ENCODE measurements at regions not wholly inside any gene's neighbourhood (a gene's known extent, or its start where the extent isn't known, plus 50 kb on each side); places are given as distances from the start of the nearest gene placed in this dataset.

DNA sequence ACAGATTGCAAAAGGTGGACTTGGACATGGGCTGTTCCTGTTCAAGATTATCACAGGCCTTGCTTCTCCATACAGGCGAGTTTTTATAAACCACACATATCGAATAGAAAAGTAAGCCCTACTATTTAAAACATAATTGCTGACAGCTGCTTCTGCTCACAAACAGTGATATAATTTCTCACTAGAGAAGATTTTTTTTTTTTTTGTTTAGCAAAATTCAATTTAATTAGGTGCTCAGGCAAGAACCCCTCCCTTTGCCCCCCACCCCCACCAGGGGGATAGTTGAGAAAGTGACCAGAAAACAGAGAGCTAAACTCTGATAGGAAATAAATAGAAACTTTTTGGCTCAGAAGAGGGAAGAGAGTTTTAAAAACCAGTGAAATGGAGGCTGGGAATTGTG is 132.8 kb upstream of the CRY1 start:
- ChIA-PET CTCF (ENCODE audit: low intra/inter-chr PET ratio) (no interaction called here), POLR2A (no interaction called here)
- ATAC-seq, result no peak
- Histone ChIP-seq H3K36me3 (ENCODE audit: control insufficient read depth, insufficient read depth, low read length) (no peaks in the 10 kb centered on the region), H3K4me2 (ENCODE audit: insufficient read depth, low read length) (no peak overlapping the region), H4K20me1 (replicated peaks; ENCODE audit: control insufficient read depth, insufficient read depth, low read length) (no peaks in the 10 kb centered on the region), H3K4me3 (no peak overlapping the region), H2AFZ (ENCODE audit: low read depth, low read length) (no peak overlapping the region), H3K27ac (ENCODE audit: extremely low read depth, low read depth, low read length) (no peak overlapping the region), H3K9me1 (ENCODE audit: control insufficient read depth, insufficient read depth, low read length) (no peaks in the 10 kb centered on the region), H3K4me1 (replicated peaks in 1 of 2; ENCODE audit: control insufficient read depth in 2 of 2, insufficient read depth in 2 of 2, low read length in 2 of 2) (no peaks in the 10 kb centered on the region), H3K27me3 (ENCODE audit: control insufficient read depth in 2 of 2, insufficient read depth in 2 of 2, low read length in 2 of 2) (peaks cover 5 to 12% of the 10 kb centered on the region in 2 experiments; a peak in 2 of 5 replicates), H3K9me3 (replicated peaks; ENCODE audit: control insufficient read depth, insufficient read depth, low read depth, low read length) (no peaks in the 10 kb centered on the region), H3K9ac (ENCODE audit: insufficient read depth in 1 of 2, low read depth in 2 of 2, low read length in 2 of 2) (no peak overlapping the region), H3K79me2 (ENCODE audit: control insufficient read depth, insufficient read depth, low read length) (no peaks in the 10 kb centered on the region)
- WGBS (ENCODE audit: insufficient coverage, low coverage, missing lambda C conversion rate), result 2% methylated on average over 2 of the region's 2 CpGs
- no TSS peak for BruUV-seq (replicated peaks)
- no peak for FAIRE-seq
- in situ Hi-C loops (cut with MboI), result no loop called here
- intact Hi-C loops (cut with micrococcal nuclease), result no loop called here
- no peak for DNase-seq (ENCODE audit: extremely low read depth in 1 of 4, low spot score in 3 of 4)
- TF ChIP-seq ZNF507 (tag; conservative IDR thresholded peaks at IDR 0.05), result no peak
- TF ChIP-seq ARNT (IDR thresholded peaks at IDR 0.05), result no peak
- TF ChIP-seq ZNF384 (IDR thresholded peaks at IDR 0.05; ENCODE audit: low read depth, low read length), result no peak
- no peak for TF ChIP-seq WHSC1 (IDR thresholded peaks at IDR 0.05; ENCODE audit: low read length)
- no peak for TF ChIP-seq PCBP2 (IDR thresholded peaks at IDR 0.05; ENCODE audit: low read depth, low read length, poor library complexity, severe bottlenecking)
- no peak for TF ChIP-seq YBX1 (IDR thresholded peaks at IDR 0.05)
- no peak for TF ChIP-seq ZKSCAN3 (CRISPR knock-in tag; IDR thresholded peaks at IDR 0.05)
- no peak for TF ChIP-seq MCM3 (IDR thresholded peaks at IDR 0.05)
- no peak for TF ChIP-seq ZSCAN32 (CRISPR knock-in tag; IDR thresholded peaks at IDR 0.05)
- no peak for TF ChIP-seq POLR2AphosphoS2 (IDR thresholded peaks at IDR 0.05; ENCODE audit: low read length)
- TF ChIP-seq, protein P1, sequence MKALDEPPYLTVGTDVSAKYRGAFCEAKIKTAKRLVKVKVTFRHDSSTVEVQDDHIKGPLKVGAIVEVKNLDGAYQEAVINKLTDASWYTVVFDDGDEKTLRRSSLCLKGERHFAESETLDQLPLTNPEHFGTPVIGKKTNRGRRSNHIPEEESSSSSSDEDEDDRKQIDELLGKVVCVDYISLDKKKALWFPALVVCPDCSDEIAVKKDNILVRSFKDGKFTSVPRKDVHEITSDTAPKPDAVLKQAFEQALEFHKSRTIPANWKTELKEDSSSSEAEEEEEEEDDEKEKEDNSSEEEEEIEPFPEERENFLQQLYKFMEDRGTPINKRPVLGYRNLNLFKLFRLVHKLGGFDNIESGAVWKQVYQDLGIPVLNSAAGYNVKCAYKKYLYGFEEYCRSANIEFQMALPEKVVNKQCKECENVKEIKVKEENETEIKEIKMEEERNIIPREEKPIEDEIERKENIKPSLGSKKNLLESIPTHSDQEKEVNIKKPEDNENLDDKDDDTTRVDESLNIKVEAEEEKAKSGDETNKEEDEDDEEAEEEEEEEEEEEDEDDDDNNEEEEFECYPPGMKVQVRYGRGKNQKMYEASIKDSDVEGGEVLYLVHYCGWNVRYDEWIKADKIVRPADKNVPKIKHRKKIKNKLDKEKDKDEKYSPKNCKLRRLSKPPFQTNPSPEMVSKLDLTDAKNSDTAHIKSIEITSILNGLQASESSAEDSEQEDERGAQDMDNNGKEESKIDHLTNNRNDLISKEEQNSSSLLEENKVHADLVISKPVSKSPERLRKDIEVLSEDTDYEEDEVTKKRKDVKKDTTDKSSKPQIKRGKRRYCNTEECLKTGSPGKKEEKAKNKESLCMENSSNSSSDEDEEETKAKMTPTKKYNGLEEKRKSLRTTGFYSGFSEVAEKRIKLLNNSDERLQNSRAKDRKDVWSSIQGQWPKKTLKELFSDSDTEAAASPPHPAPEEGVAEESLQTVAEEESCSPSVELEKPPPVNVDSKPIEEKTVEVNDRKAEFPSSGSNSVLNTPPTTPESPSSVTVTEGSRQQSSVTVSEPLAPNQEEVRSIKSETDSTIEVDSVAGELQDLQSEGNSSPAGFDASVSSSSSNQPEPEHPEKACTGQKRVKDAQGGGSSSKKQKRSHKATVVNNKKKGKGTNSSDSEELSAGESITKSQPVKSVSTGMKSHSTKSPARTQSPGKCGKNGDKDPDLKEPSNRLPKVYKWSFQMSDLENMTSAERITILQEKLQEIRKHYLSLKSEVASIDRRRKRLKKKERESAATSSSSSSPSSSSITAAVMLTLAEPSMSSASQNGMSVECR (CRISPR knock-in tag; IDR thresholded peaks at IDR 0.05), result no peak
- TF ChIP-seq, protein P2, sequence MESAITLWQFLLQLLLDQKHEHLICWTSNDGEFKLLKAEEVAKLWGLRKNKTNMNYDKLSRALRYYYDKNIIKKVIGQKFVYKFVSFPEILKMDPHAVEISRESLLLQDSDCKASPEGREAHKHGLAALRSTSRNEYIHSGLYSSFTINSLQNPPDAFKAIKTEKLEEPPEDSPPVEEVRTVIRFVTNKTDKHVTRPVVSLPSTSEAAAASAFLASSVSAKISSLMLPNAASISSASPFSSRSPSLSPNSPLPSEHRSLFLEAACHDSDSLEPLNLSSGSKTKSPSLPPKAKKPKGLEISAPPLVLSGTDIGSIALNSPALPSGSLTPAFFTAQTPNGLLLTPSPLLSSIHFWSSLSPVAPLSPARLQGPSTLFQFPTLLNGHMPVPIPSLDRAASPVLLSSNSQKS (CRISPR knock-in tag; IDR thresholded peaks at IDR 0.05), result no peak
- no peak for TF ChIP-seq ERF (CRISPR knock-in tag; IDR thresholded peaks at IDR 0.05)
- TF ChIP-seq ZC3H8 (IDR thresholded peaks at IDR 0.05), result no peak
